K562 (cell line): ENCODE measurements at regions not wholly inside any gene's neighbourhood (a gene's known extent, or its start where the extent isn't known, plus 50 kb on each side); places are given as distances from the start of the nearest gene placed in this dataset.

ENCODE experiments used
- ATAC-seq: fragments of 200-7000 bp; cut with Tn5 transposase; 3 replicates; pipeline ENCODE4 v1.9.1; 2020; ENCODE audit warnings: moderate library complexity
- BruUV-seq: library from RNA; stranded (reverse); fragments of 400-500 nt; replicated peaks from 2 replicates; lab custom pipeline; 2021; lab: Mats Ljungman, UMichigan
- CTCF ChIA-PET: fragments of 300-600 bp; formaldehyde crosslinking; extraction: SDS; loops from one replicate; lab custom pipeline; 2021; ENCODE audit warnings: low intra/inter-chr PET ratio; lab: Yijun Ruan, JAX
- POLR2A ChIA-PET: fragments of 300-600, 350-650 bp; sonication (Branson Sonifier 250); formaldehyde crosslinking; extraction: SDS; loops from one replicate; lab custom pipeline; 2021; ENCODE audit warnings: antibody characterized with exemption, inconsistent platforms; lab: Yijun Ruan, JAX
- DNase-seq, 4 experiments: peaks; one replicate each; pipeline versions ENCODE4 v3.0.0 to v3.0.0-alpha.2; 2011 to 2018; ENCODE audit warnings: low spot score in 3 of 4, mixed read lengths in 3 of 4; ENCODE audit errors: extremely low read depth in 1 of 4
- FAIRE-seq: peaks from 2 replicates; lab custom pipeline; 2011; peaks lifted over from hg19 to GRCh38; lab: Jason Lieb, UNC
- H2AFZ ChIP-seq: 2 replicates; pipeline ENCODE4 v1.6.0; 2011; ENCODE audit warnings: low read depth, low read length, control low read depth, inconsistent platforms
- H3K27ac ChIP-seq: fragments of 200-600 bp; 3 replicates; pipeline ENCODE4 v1.8.0; 2011; ENCODE audit warnings: low read depth, mild to moderate bottlenecking, control low read depth, inconsistent platforms, low read length, moderate library complexity, mixed read lengths; ENCODE audit errors: extremely low read depth
- H3K27me3 ChIP-seq, 2 experiments: fragments of 300-600 bp in 1 of 2; 2 replicates in 1 of 2; 3 replicates in 1 of 2; pipeline versions ENCODE4 v1.6.0 to v1.8.0; 2011; ENCODE audit warnings: inconsistent platforms in 2 of 2, low read length in 2 of 2, mild to moderate bottlenecking in 1 of 2, mixed read lengths in 1 of 2, moderate library complexity in 1 of 2; ENCODE audit not compliant: control insufficient read depth in 2 of 2, insufficient read depth in 2 of 2
- H3K36me3 ChIP-seq: fragments of 300-600 bp; 3 replicates; pipeline ENCODE4 v1.8.0; 2011; ENCODE audit warnings: mild to moderate bottlenecking, low read length, inconsistent platforms; ENCODE audit not compliant: control insufficient read depth, insufficient read depth
- H3K4me1 ChIP-seq, 2 experiments: fragments of 200-600 bp in 1 of 2; replicated peaks in 1 of 2; 2 replicates in 1 of 2; 3 replicates in 1 of 2; pipeline versions ENCODE4 v1.5.1 to v1.8.0; 2011; ENCODE audit warnings: inconsistent platforms in 2 of 2, low read length in 2 of 2, mild to moderate bottlenecking in 1 of 2, mixed read lengths in 1 of 2, moderate library complexity in 1 of 2; ENCODE audit not compliant: control insufficient read depth in 2 of 2, insufficient read depth in 2 of 2
- H3K4me2 ChIP-seq: 2 replicates; pipeline ENCODE4 v1.6.1; 2011; ENCODE audit warnings: low read length, control low read depth, inconsistent platforms, mixed read lengths; ENCODE audit not compliant: insufficient read depth
- H3K4me3 ChIP-seq: fragments of 200-600 bp; sonication (generic), shearing (Covaris generic); 2 replicates; pipeline ENCODE4 v1.5.1; 2016; ENCODE audit warnings: control low read depth, inconsistent platforms
- H3K79me2 ChIP-seq: fragments of 200-600 bp; 3 replicates; pipeline ENCODE4 v1.8.0; 2011; ENCODE audit warnings: low read length, inconsistent platforms; ENCODE audit not compliant: control insufficient read depth, insufficient read depth
- H3K9ac ChIP-seq, 2 experiments: 2 replicates each; pipeline versions ENCODE4 v1.6.0 to v1.6.1; 2011; ENCODE audit warnings: low read depth in 2 of 2, low read length in 2 of 2, control low read depth in 1 of 2, inconsistent platforms in 1 of 2, mild to moderate bottlenecking in 1 of 2, mixed read lengths in 1 of 2; ENCODE audit not compliant: insufficient read depth in 1 of 2
- H3K9me1 ChIP-seq: one replicate; pipeline ENCODE4 v1.6.0; 2011; ENCODE audit warnings: inconsistent platforms, mild to moderate bottlenecking, low read length, moderate library complexity; ENCODE audit not compliant: control insufficient read depth, insufficient read depth
- H3K9me3 ChIP-seq: replicated peaks from 2 replicates; pipeline ENCODE4 v1.5.1; 2011; ENCODE audit warnings: low read depth, low read length, inconsistent platforms; ENCODE audit not compliant: control insufficient read depth, insufficient read depth
- H4K20me1 ChIP-seq: replicated peaks from 2 replicates; pipeline ENCODE4 v1.6.1; 2011; ENCODE audit warnings: low read length, inconsistent platforms, mixed read lengths; ENCODE audit not compliant: control insufficient read depth, insufficient read depth
- BMI1 ChIP-seq: fragments of 150-350 bp; IDR thresholded peaks from 2 replicates; pipeline ENCODE4 v1.6.1; 2014; ENCODE audit warnings: low read length
- SAP30 ChIP-seq: fragments of 200-600 bp; sonication (generic); IDR thresholded peaks from 2 replicates; pipeline ENCODE4 v1.6.1; 2012; ENCODE audit warnings: borderline replicate concordance, low read depth, mild to moderate bottlenecking, moderate library complexity, low read length, control low read depth, inconsistent platforms; ENCODE audit not compliant: insufficient read depth, poor library complexity, severe bottlenecking
- WGBS: fragments of 100-300 bp; shearing (Covaris generic); methylation state at CpG from one replicate; pipeline ENCODE4 v1.1.6; 2016; ENCODE audit warnings: low coverage, mixed read lengths; ENCODE audit not compliant: insufficient coverage; ENCODE audit errors: missing lambda C conversion rate; 5-methylcytosine and 5-hydroxymethylcytosine counted together
- in situ Hi-C: fragments of 300-500 bp; cut with MboI; formaldehyde crosslinking; loops from 4 replicates; pipeline ENCODE4 v1.15.0; 2018; ENCODE audit warnings: inconsistent platforms, mixed read lengths
- intact Hi-C: fragments of 100-400 bp; cut with micrococcal nuclease; formaldehyde crosslinking; loops from 2 replicates; pipeline ENCODE4 v1.14.2; 2022
- TF ChIP-seq, protein P1 (sequence below): fragments of 450-650 bp; IDR thresholded peaks from 2 replicates; pipeline ENCODE4 v1.6.1; 2017; ENCODE audit warnings: antibody characterized with exemption
- TF ChIP-seq, protein P2 (sequence below): fragments of 450-650 bp; IDR thresholded peaks from 2 replicates; pipeline ENCODE4 v1.6.1; 2014; ENCODE audit warnings: low read depth, mild to moderate bottlenecking, moderate library complexity, borderline replicate concordance
- TF ChIP-seq, protein P3 (sequence below), 2 experiments: fragments of 450-650 bp in 1 of 2; sonication (generic) in 1 of 2; formaldehyde crosslinking; conservative IDR thresholded peaks; 2 replicates each; pipeline versions ENCODE4 v1.4.0 to v1.8.1; 2020 to 2022; ENCODE audit warnings: mild to moderate bottlenecking in 1 of 2, missing genetic modification reagents in 1 of 2
- TF ChIP-seq, protein P4 (sequence below): fragments of 200-600 bp; sonication (generic); IDR thresholded peaks from one replicate; pipeline ENCODE4 v1.6.1; 2012; ENCODE audit warnings: mild to moderate bottlenecking, low read depth, low read length, inconsistent platforms

DNA sequence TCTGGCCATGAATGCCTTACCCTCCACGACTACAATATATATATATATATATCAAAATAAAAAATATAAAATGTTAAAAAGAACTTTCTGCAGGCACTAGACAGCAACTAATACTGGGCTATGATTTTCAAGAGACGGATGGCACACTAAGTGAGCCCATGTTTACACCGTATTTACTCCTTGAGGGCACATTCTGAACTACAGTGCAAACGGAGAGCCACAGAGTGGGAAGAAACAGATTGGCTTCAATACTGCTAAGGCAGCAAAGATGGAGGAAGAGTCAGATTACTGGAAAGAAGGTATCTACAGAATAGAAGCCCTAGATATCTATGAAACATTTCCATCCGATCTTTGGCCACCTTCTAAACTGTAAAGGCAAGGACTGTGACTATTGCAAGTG is 330.3 kb downstream of the HTR1B start:
- ChIA-PET POLR2A (no interaction called here), CTCF (no interaction called here)
- H3K9me3 ChIP-seq = no peaks in the 10 kb centered on the region
- FAIRE-seq (no peak), ATAC-seq (no peak), DNase-seq (no peak)
- H3K27me3 ChIP-seq = no peaks in the 10 kb centered on the region
- H3K9me1 ChIP-seq = no peaks in the 10 kb centered on the region
- no TSS peak for BruUV-seq
- H3K27ac ChIP-seq = no peak overlapping the region
- no peak overlapping the region for H3K4me3 ChIP-seq
- no peaks in the 10 kb centered on the region for H3K36me3 ChIP-seq
- H3K9ac ChIP-seq = no peak overlapping the region
- no peaks in the 10 kb centered on the region for H4K20me1 ChIP-seq
- intact Hi-C loops = no loop called here
- no peak overlapping the region for H2AFZ ChIP-seq
- H3K4me2 ChIP-seq = no peak overlapping the region
- H3K4me1 ChIP-seq = no peaks in the 10 kb centered on the region
- in situ Hi-C loops = no loop called here
- no peaks in the 10 kb centered on the region for H3K79me2 ChIP-seq
- WGBS = 0% methylated on average over 5 of the region's 5 CpGs
- TF ChIP-seq SAP30 (no peak), BMI1 (no peak)
- TF ChIP-seq, protein P1, sequence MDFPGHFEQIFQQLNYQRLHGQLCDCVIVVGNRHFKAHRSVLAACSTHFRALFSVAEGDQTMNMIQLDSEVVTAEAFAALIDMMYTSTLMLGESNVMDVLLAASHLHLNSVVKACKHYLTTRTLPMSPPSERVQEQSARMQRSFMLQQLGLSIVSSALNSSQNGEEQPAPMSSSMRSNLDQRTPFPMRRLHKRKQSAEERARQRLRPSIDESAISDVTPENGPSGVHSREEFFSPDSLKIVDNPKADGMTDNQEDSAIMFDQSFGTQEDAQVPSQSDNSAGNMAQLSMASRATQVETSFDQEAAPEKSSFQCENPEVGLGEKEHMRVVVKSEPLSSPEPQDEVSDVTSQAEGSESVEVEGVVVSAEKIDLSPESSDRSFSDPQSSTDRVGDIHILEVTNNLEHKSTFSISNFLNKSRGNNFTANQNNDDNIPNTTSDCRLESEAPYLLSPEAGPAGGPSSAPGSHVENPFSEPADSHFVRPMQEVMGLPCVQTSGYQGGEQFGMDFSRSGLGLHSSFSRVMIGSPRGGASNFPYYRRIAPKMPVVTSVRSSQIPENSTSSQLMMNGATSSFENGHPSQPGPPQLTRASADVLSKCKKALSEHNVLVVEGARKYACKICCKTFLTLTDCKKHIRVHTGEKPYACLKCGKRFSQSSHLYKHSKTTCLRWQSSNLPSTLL = no peak
- TF ChIP-seq, protein P2, sequence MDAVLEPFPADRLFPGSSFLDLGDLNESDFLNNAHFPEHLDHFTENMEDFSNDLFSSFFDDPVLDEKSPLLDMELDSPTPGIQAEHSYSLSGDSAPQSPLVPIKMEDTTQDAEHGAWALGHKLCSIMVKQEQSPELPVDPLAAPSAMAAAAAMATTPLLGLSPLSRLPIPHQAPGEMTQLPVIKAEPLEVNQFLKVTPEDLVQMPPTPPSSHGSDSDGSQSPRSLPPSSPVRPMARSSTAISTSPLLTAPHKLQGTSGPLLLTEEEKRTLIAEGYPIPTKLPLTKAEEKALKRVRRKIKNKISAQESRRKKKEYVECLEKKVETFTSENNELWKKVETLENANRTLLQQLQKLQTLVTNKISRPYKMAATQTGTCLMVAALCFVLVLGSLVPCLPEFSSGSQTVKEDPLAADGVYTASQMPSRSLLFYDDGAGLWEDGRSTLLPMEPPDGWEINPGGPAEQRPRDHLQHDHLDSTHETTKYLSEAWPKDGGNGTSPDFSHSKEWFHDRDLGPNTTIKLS = no peak
- TF ChIP-seq, protein P3, sequence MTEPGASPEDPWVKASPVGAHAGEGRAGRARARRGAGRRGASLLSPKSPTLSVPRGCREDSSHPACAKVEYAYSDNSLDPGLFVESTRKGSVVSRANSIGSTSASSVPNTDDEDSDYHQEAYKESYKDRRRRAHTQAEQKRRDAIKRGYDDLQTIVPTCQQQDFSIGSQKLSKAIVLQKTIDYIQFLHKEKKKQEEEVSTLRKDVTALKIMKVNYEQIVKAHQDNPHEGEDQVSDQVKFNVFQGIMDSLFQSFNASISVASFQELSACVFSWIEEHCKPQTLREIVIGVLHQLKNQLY (CRISPR knock-in tag; conservative IDR thresholded peaks at IDR 0.05) = no peak
- TF ChIP-seq, protein P4, sequence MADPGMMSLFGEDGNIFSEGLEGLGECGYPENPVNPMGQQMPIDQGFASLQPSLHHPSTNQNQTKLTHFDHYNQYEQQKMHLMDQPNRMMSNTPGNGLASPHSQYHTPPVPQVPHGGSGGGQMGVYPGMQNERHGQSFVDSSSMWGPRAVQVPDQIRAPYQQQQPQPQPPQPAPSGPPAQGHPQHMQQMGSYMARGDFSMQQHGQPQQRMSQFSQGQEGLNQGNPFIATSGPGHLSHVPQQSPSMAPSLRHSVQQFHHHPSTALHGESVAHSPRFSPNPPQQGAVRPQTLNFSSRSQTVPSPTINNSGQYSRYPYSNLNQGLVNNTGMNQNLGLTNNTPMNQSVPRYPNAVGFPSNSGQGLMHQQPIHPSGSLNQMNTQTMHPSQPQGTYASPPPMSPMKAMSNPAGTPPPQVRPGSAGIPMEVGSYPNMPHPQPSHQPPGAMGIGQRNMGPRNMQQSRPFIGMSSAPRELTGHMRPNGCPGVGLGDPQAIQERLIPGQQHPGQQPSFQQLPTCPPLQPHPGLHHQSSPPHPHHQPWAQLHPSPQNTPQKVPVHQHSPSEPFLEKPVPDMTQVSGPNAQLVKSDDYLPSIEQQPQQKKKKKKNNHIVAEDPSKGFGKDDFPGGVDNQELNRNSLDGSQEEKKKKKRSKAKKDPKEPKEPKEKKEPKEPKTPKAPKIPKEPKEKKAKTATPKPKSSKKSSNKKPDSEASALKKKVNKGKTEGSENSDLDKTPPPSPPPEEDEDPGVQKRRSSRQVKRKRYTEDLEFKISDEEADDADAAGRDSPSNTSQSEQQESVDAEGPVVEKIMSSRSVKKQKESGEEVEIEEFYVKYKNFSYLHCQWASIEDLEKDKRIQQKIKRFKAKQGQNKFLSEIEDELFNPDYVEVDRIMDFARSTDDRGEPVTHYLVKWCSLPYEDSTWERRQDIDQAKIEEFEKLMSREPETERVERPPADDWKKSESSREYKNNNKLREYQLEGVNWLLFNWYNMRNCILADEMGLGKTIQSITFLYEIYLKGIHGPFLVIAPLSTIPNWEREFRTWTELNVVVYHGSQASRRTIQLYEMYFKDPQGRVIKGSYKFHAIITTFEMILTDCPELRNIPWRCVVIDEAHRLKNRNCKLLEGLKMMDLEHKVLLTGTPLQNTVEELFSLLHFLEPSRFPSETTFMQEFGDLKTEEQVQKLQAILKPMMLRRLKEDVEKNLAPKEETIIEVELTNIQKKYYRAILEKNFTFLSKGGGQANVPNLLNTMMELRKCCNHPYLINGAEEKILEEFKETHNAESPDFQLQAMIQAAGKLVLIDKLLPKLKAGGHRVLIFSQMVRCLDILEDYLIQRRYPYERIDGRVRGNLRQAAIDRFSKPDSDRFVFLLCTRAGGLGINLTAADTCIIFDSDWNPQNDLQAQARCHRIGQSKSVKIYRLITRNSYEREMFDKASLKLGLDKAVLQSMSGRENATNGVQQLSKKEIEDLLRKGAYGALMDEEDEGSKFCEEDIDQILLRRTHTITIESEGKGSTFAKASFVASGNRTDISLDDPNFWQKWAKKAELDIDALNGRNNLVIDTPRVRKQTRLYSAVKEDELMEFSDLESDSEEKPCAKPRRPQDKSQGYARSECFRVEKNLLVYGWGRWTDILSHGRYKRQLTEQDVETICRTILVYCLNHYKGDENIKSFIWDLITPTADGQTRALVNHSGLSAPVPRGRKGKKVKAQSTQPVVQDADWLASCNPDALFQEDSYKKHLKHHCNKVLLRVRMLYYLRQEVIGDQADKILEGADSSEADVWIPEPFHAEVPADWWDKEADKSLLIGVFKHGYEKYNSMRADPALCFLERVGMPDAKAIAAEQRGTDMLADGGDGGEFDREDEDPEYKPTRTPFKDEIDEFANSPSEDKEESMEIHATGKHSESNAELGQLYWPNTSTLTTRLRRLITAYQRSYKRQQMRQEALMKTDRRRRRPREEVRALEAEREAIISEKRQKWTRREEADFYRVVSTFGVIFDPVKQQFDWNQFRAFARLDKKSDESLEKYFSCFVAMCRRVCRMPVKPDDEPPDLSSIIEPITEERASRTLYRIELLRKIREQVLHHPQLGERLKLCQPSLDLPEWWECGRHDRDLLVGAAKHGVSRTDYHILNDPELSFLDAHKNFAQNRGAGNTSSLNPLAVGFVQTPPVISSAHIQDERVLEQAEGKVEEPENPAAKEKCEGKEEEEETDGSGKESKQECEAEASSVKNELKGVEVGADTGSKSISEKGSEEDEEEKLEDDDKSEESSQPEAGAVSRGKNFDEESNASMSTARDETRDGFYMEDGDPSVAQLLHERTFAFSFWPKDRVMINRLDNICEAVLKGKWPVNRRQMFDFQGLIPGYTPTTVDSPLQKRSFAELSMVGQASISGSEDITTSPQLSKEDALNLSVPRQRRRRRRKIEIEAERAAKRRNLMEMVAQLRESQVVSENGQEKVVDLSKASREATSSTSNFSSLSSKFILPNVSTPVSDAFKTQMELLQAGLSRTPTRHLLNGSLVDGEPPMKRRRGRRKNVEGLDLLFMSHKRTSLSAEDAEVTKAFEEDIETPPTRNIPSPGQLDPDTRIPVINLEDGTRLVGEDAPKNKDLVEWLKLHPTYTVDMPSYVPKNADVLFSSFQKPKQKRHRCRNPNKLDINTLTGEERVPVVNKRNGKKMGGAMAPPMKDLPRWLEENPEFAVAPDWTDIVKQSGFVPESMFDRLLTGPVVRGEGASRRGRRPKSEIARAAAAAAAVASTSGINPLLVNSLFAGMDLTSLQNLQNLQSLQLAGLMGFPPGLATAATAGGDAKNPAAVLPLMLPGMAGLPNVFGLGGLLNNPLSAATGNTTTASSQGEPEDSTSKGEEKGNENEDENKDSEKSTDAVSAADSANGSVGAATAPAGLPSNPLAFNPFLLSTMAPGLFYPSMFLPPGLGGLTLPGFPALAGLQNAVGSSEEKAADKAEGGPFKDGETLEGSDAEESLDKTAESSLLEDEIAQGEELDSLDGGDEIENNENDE = no peak
